Esophagus squamous epithelium (tissue), 5 donors: ENCODE measurements at regions not wholly inside any gene's neighbourhood (a gene's known extent, or its start where the extent isn't known, plus 50 kb on each side); places are given as distances from the start of the nearest gene placed in this dataset.

Source experiments
- DNase-seq: peaks from one replicate; lab custom pipeline; 2025; lab: John Stamatoyannopoulos, UW
- H3K27ac ChIP-seq, 4 donors: fragments of 200-600 bp; sonication (generic); one replicate each; pipeline ENCODE4 v1.5.1; 2016 to 2019; ENCODE audit warnings: mild to moderate bottlenecking in 1 of 4
- H3K27me3 ChIP-seq, 4 donors: fragments of 200-600 bp; sonication (generic); 1 replicate in 3 of 4; 2 replicates in 1 of 4; pipeline versions ENCODE4 v1.5.1 to v1.6.0; 2017 to 2021; ENCODE audit warnings: antibody characterized with exemption in 1 of 4
- H3K36me3 ChIP-seq, 3 donors: fragments of 200-600 bp; sonication (generic); one replicate each; pipeline ENCODE4 v1.5.1; 2016 to 2019
- H3K4me1 ChIP-seq, 3 donors: fragments of 200-600 bp; sonication (generic); one replicate each; pipeline ENCODE4 v1.5.1; 2017 to 2019
- H3K4me3 ChIP-seq, 4 donors: fragments of 200-600 bp; sonication (generic); 1 replicate in 3 of 4; 2 replicates in 1 of 4; pipeline ENCODE4 v1.5.1; 2016 to 2019; ENCODE audit warnings: mild to moderate bottlenecking in 2 of 4, moderate library complexity in 1 of 4
- H3K9me3 ChIP-seq, 3 donors: fragments of 200-600 bp; sonication (generic); one replicate each; pipeline ENCODE4 v1.5.1; 2016 to 2019
- CTCF ChIP-seq, 6 experiments: fragments of 450-650 bp in 4 of 6; fragments of 200-600 bp in 2 of 6; sonication (generic) in 2 of 6; IDR thresholded peaks; one replicate each; pipeline ENCODE4 v1.5.1; 2016 to 2019; ENCODE audit warnings: antibody characterized with exemption in 6 of 6, mild to moderate bottlenecking in 4 of 6, moderate library complexity in 4 of 6
- POLR2A ChIP-seq, 4 donors: fragments of 450-650 bp; IDR thresholded peaks; one replicate each; pipeline ENCODE4 v1.6.1; 2017; ENCODE audit warnings: antibody characterized with exemption in 4 of 4, mild to moderate bottlenecking in 4 of 4, moderate library complexity in 3 of 4
- WGBS, 2 donors: methylation state at CpG; one replicate each; pipeline ENCODE4 v1.1.5; 2018; 5-methylcytosine and 5-hydroxymethylcytosine counted together
- intact Hi-C: fragments of 100-400 bp; cut with DNase I; formaldehyde crosslinking; loops from one replicate; pipeline ENCODE4 v1.15.0; 2022
- donor health status: DM: yes; HTN: yes; CAD: no.

GRCh38 chr7:84705079-84705478 lies 481.8 kb downstream of the SEMA3D start:
- Histone ChIP-seq H3K4me3 (no peak overlapping the region), H3K27ac (peak overlapping the region in 3 of 4 donors; percentile 38 to 62 (median 56)), H3K4me1 (peaks cover 0 to 11% (median 0%) of the 10 kb centered on the region in 3 donors), H3K27me3 (no peaks in the 10 kb centered on the region), H3K36me3 (no peaks in the 10 kb centered on the region), H3K9me3 (no peaks in the 10 kb centered on the region)
- 38 to 82% methylated on average over 1 of the region's 1 CpG for WGBS, 2 donors
- TF ChIP-seq CTCF (IDR thresholded peaks at IDR 0.05) (no peak), POLR2A (IDR thresholded peaks at IDR 0.05) (no peak)
- intact Hi-C loops = no loop called here
- no peak for DNase-seq

GRCh38 chr7:84704380-84704779 lies 482.5 kb downstream of the SEMA3D start:
- intact Hi-C loops = no loop called here
- no peak for DNase-seq
- H3K9me3 ChIP-seq = no peaks in the 10 kb centered on the region
- no peak for TF ChIP-seq POLR2A (IDR thresholded peaks at IDR 0.05)
- no peak for TF ChIP-seq CTCF (IDR thresholded peaks at IDR 0.05)
- H3K4me3 ChIP-seq = no peak overlapping the region
- H3K36me3 ChIP-seq = no peaks in the 10 kb centered on the region
- H3K4me1 ChIP-seq = peaks cover 0 to 11% (median 0%) of the 10 kb centered on the region in 3 donors
- no peaks in the 10 kb centered on the region for H3K27me3 ChIP-seq
- H3K27ac ChIP-seq = peak overlapping the region; percentile 21 to 62 (median 47)
- WGBS, 2 donors = 73 to 79% methylated on average over 4 of the region's 4 CpGs

- Histone ChIP-seq H3K9me3 (no peaks in the 10 kb centered on the region), H3K36me3 (no peaks in the 10 kb centered on the region), H3K27ac (peak overlapping the region; percentile 25 to 57 (median 48)), H3K27me3 (no peaks in the 10 kb centered on the region), H3K4me3 (no peak overlapping the region), H3K4me1 (peaks cover 0 to 11% (median 0%) of the 10 kb centered on the region in 3 donors)
- intact Hi-C loops = no loop called here
- no peak for DNase-seq
- TF ChIP-seq CTCF (IDR thresholded peaks at IDR 0.05) (no peak), POLR2A (IDR thresholded peaks at IDR 0.05) (no peak)
- 19 to 37% methylated on average over 7 of the region's 7 CpGs for WGBS, 2 donors
These were observed 485.1 kb downstream of the SEMA3D start for GRCh38 chr7:84701524-84702306.

- Histone ChIP-seq H3K36me3 (no peaks in the 10 kb centered on the region), H3K9me3 (no peaks in the 10 kb centered on the region), H3K27ac (peak overlapping the region in 1 of 4 donors; percentile 57), H3K4me3 (no peak overlapping the region), H3K4me1 (peaks cover 0 to 11% (median 0%) of the 10 kb centered on the region in 3 donors), H3K27me3 (no peaks in the 10 kb centered on the region)
- intact Hi-C loops = no loop called here
- no peak for DNase-seq
- 91 to 95% methylated on average over 2 of the region's 2 CpGs for WGBS, 2 donors
- TF ChIP-seq CTCF (IDR thresholded peaks at IDR 0.05) (no peak), POLR2A (IDR thresholded peaks at IDR 0.05) (no peak)
These were observed 486.1 kb downstream of the SEMA3D start for GRCh38 chr7:84700563-84701370.

GRCh38 chr7:84697506-84697905 lies 489.4 kb downstream of the SEMA3D start:
- H3K36me3 ChIP-seq = no peaks in the 10 kb centered on the region
- H3K4me1 ChIP-seq = peaks cover 0 to 7% (median 0%) of the 10 kb centered on the region in 3 donors
- TF ChIP-seq POLR2A (IDR thresholded peaks at IDR 0.05) = no peak
- TF ChIP-seq CTCF (IDR thresholded peaks at IDR 0.05) = no peak
- WGBS, 2 donors = 25 to 32% methylated on average over 2 of the region's 2 CpGs
- DNase-seq = no peak
- no peak overlapping the region for H3K4me3 ChIP-seq
- H3K9me3 ChIP-seq = no peaks in the 10 kb centered on the region
- no peak overlapping the region for H3K27ac ChIP-seq
- intact Hi-C loops = no loop called here
- H3K27me3 ChIP-seq = no peaks in the 10 kb centered on the region
